Bronchial epithelial cell (primary cell): ENCODE measurements at regions not wholly inside any gene's neighbourhood (a gene's known extent, or its start where the extent isn't known, plus 50 kb on each side); places are given as distances from the start of the nearest gene placed in this dataset.
A peak's percentile ranks its signal among the peaks of the same experiment; 100 is the strongest.

ENCODE experiments used
- DNase-seq: peaks from one replicate; pipeline ENCODE4 v3.0.0-alpha.2; 2010; ENCODE audit warnings: low read depth
- FAIRE-seq: peaks from 2 replicates; lab custom pipeline; 2011; peaks lifted over from hg19 to GRCh38; lab: Jason Lieb, UNC
- H3K27me3 ChIP-seq: 2 replicates; pipeline ENCODE4 v1.5.1; 2011; ENCODE audit warnings: low read length; ENCODE audit not compliant: control insufficient read depth, insufficient read depth
- H3K36me3 ChIP-seq: 2 replicates; pipeline ENCODE4 v1.5.1; 2011; ENCODE audit warnings: low read length; ENCODE audit not compliant: control insufficient read depth, insufficient read depth
- H3K4me3 ChIP-seq: 2 replicates; pipeline ENCODE4 v1.5.1; 2011; ENCODE audit warnings: mild to moderate bottlenecking, low read depth, low read length, control low read depth
- TF ChIP-seq, protein P1 (sequence below): IDR thresholded peaks from 2 replicates; pipeline ENCODE4 v1.5.1; 2011; ENCODE audit warnings: mild to moderate bottlenecking, moderate library complexity, low read length, control low read depth, inconsistent platforms; ENCODE audit not compliant: insufficient read depth, severe bottlenecking

DNA sequence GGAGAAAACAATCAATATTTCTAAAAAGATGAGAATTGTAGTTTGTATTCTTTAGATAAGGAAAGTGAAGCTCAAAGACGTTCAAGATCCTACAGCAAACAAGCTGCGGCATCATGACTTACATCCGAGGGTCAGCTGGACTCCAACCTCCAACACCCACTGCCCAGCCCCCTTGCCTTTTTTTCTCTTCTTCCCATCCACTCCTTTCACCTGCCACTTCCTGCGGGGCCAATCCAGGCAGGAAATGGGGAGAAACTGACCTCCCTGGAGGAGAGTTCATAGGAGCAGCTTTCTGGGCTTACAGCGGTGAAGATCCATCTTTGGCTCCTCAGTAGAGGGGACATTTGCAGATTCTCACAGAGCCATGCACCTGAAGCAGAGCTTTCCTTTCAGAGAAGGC, 361.5 kb downstream of the PTPRU start:
- H3K4me3 ChIP-seq, result no peak overlapping the region
- FAIRE-seq (peak; percentile 47), DNase-seq (no peak)
- TF ChIP-seq, protein P1, sequence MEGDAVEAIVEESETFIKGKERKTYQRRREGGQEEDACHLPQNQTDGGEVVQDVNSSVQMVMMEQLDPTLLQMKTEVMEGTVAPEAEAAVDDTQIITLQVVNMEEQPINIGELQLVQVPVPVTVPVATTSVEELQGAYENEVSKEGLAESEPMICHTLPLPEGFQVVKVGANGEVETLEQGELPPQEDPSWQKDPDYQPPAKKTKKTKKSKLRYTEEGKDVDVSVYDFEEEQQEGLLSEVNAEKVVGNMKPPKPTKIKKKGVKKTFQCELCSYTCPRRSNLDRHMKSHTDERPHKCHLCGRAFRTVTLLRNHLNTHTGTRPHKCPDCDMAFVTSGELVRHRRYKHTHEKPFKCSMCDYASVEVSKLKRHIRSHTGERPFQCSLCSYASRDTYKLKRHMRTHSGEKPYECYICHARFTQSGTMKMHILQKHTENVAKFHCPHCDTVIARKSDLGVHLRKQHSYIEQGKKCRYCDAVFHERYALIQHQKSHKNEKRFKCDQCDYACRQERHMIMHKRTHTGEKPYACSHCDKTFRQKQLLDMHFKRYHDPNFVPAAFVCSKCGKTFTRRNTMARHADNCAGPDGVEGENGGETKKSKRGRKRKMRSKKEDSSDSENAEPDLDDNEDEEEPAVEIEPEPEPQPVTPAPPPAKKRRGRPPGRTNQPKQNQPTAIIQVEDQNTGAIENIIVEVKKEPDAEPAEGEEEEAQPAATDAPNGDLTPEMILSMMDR, result no peak
- no peaks in the 10 kb centered on the region for H3K36me3 ChIP-seq
- H3K27me3 ChIP-seq, result no peaks in the 10 kb centered on the region

DNA sequence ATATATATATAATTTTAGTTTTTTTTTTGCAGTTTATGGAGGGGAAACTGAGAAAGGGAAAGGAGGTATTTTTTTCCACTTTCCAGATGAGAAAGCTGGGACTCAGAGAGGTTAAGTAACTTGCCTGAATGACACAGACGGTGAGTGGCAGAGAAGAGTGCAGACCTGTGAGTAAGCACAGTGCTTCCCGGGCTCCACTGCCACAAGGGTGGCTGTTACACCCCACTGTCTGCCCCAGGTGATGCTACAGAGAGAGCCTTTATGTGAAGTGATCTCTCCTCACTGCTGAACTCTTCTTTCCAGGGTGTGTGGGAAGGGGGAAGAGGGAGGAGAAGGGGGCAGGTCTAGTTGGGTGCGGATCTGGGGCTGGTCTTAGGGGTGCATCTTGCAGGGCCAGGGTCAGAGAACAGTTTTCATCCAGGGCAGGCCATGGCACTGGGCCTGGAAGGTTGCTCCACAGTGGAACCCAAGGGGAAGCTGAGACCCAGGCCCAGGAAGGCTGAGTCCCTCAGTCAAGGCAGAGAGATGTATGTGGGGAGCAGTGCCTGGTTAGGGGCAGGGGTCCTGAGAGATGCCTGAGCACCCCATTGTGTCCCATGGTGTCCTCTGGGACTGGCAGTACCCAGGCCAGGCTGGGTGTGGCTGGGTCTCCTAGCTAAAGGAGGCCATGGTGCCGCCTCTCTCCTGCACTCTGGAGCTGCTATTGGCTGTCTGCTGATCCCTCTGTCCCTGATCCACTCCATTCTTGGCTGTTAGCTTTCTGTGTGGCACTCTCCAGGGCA, 357.5 kb downstream of the PTPRU start:
- no peak overlapping the region for H3K4me3 ChIP-seq
- no peaks in the 10 kb centered on the region for H3K36me3 ChIP-seq
- no peak for FAIRE-seq
- TF ChIP-seq, protein P1, result no peak
- peak; percentile 30 for DNase-seq
- no peaks in the 10 kb centered on the region for H3K27me3 ChIP-seq

GRCh38 chr1:29592731-29593130, 356.4 kb downstream of the PTPRU start:
- H3K4me3 ChIP-seq, result no peak overlapping the region
- DNase-seq, result no peak
- no peaks in the 10 kb centered on the region for H3K27me3 ChIP-seq
- H3K36me3 ChIP-seq, result no peaks in the 10 kb centered on the region
- no peak for FAIRE-seq
- TF ChIP-seq, protein P1, result no peak

DNA sequence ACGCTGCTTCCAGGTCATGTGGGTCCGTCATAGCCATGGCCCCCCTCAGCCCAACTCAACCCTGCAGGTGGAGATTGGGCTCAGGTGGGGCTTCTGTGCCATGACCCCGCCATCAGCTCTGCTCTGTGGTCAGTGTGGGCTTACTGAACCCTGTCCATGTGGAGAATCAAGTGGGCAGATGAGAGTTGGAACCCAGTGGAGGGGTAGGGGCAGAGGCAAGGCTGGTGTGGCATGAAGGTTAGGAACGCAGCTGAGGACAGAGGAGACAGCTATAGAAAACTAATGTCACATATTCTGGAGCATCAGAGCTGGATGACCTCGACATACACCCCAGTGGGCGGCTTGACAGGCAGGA, 355.9 kb downstream of the PTPRU start:
- FAIRE-seq, result no peak
- Histone ChIP-seq H3K27me3 (no peaks in the 10 kb centered on the region), H3K36me3 (no peaks in the 10 kb centered on the region), H3K4me3 (no peak overlapping the region)
- TF ChIP-seq, protein P1, result no peak
- no peak for DNase-seq

- DNase-seq, result no peak
- no peak for FAIRE-seq
- no peaks in the 10 kb centered on the region for H3K27me3 ChIP-seq
Observed at GRCh38 chr1:29591601-29592260, 355.4 kb downstream of the PTPRU start.

More at GRCh38 chr1:29591601-29592260, 355.4 kb downstream of the PTPRU start:
- Histone ChIP-seq H3K4me3 (no peak overlapping the region), H3K36me3 (no peaks in the 10 kb centered on the region)
- TF ChIP-seq, protein P1, result no peak
